GM10248 (cell line): ENCODE measurements at regions not wholly inside any gene's neighbourhood (a gene's known extent, or its start where the extent isn't known, plus 50 kb on each side); places are given as distances from the start of the nearest gene placed in this dataset.

Experiments used
- CTCF ChIA-PET: fragments of 300-600 bp; sonication (Branson Sonifier 250); formaldehyde crosslinking; extraction: SDS; loops from one replicate; lab custom pipeline; 2021; ENCODE audit warnings: antibody characterized with exemption; lab: Yijun Ruan, JAX
- POLR2A ChIA-PET: fragments of 350-650 bp; sonication (Branson Sonifier 250); formaldehyde crosslinking; extraction: SDS; loops from one replicate; lab custom pipeline; 2020; ENCODE audit warnings: antibody characterized with exemption; lab: Yijun Ruan, JAX
- DNase-seq: peaks from one replicate; pipeline ENCODE4 v3.0.0; 2012; ENCODE audit errors: extremely low spot score
- TF ChIP-seq, protein P1 (sequence below): IDR thresholded peaks from 2 replicates; pipeline ENCODE4 v1.5.1; 2012; ENCODE audit warnings: mild to moderate bottlenecking, low read depth; ENCODE audit errors: extremely low read depth, missing control alignments, control extremely low read depth

DNA sequence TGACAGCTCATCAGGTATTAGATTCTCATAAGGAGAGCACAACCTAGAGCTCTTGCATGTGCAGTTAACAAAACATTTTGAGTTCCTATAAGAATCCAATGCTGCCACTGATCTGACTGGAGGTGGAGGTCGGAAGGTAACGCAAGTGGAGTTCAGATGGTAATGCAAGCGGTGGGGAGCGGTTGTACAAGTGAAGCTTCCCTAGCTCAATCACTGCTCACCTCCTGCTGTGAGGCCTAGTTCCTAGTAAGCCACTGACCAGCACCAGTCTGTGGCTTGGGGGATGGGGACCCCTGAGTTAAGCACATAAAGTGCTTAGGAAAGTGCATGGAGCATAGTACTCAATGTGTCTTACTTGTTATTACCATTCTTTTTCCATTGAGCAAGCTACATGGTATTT lies 983.2 kb upstream of the IGFBP7 start:
- ChIA-PET POLR2A (no interaction called here), CTCF (interaction anchor here (1.3 kb wide), 1 partner anchor 73 kb away, joined by 3 read pairs; no protein-coding TSS in a partner anchor)
- TF ChIP-seq, protein P1, sequence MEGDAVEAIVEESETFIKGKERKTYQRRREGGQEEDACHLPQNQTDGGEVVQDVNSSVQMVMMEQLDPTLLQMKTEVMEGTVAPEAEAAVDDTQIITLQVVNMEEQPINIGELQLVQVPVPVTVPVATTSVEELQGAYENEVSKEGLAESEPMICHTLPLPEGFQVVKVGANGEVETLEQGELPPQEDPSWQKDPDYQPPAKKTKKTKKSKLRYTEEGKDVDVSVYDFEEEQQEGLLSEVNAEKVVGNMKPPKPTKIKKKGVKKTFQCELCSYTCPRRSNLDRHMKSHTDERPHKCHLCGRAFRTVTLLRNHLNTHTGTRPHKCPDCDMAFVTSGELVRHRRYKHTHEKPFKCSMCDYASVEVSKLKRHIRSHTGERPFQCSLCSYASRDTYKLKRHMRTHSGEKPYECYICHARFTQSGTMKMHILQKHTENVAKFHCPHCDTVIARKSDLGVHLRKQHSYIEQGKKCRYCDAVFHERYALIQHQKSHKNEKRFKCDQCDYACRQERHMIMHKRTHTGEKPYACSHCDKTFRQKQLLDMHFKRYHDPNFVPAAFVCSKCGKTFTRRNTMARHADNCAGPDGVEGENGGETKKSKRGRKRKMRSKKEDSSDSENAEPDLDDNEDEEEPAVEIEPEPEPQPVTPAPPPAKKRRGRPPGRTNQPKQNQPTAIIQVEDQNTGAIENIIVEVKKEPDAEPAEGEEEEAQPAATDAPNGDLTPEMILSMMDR, result no peak
- DNase-seq, result no peak

DNA sequence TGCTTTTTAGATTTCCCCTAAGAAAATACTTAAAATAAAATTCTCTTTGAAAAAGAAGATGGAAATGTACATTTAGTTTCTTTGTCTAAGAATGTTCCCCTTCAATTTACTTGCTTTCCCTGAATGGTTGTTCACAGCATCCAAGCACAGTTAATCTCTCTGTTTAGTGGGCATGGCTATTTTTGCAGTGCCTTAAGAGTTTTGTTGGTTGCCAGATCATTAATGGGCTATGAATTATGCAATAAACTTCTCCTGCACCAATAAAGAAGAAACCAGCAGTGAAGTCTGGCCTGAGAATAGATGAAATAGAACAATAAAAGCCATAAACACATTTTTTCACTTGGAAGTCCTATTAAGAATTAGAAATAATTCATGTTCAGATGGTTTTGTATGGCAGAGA lies 980.4 kb upstream of the IGFBP7 start:
- TF ChIP-seq, protein P1, result no peak
- no peak for DNase-seq
- ChIA-PET CTCF (interaction anchor here (1.8 kb wide), 1 partner anchor 15 kb away, joined by 4 read pairs; no protein-coding TSS in a partner anchor), POLR2A (no interaction called here)

DNA sequence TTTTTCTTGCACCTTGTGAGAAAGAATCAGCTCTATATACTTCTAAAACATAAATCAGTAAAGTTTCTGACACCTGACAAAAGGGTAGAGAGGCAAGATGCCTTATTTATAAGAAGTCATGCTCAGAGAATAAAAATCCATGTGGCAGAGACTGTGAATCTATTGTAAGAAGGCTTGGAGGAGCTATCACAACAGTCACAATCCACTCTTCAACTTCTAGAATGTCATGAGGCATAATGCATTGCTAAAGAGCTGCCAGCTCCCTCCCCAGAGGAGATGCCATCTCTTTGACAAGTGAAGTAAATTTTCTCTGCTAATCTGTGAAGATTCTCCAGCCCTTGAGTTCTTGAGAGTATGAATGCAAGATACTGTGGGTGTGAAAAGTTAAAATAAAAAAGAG lies 971.2 kb upstream of the IGFBP7 start:
- TF ChIP-seq, protein P1, result no peak
- ChIA-PET CTCF (interaction anchor here (2.0 kb wide), 1 partner anchor 20 kb away, joined by 4 read pairs; no protein-coding TSS in a partner anchor), POLR2A (no interaction called here)
- DNase-seq, result no peak

DNA sequence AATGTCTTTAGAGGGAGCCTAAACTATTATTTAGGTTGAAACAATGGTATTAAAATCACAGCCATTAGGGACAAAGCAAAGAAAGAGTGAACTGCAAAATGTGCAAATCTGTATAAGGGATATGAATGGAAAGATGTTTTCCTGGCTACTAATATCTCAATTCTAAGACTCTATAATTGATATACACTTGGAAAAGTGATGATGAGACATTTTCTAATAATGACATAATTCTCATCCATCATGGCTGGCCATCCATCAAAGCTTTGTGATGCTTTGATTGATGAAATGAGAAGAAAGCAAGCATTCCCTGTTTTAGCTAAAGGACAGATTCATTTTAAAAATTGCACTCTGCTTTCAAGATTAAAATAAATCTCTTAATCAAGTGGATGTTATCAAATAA lies 965.5 kb upstream of the IGFBP7 start:
- TF ChIP-seq, protein P1, result no peak
- DNase-seq, result no peak
- ChIA-PET POLR2A (no interaction called here), CTCF (no interaction called here)

DNA sequence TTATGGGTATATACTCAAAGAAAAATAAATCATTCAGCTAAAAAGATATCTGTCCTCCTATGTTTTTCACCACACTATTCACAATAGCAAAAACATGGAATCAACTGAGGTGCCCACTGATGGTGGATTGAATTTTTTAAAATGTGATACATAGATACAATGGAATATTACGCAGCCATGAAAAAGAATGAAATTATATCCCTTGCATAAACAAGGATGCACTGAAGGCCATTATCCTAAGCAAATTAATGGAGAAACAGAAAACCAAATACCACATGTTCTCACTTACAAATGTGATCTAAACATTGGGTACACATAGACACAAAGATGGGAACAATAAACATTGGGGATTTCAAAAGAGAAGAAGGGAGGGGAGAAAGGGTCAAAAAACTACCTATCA lies 964.2 kb upstream of the IGFBP7 start:
- TF ChIP-seq, protein P1, result no peak
- POLR2A ChIA-PET, result no interaction called here
- CTCF ChIA-PET, result no interaction called here
- DNase-seq, result no peak

DNA sequence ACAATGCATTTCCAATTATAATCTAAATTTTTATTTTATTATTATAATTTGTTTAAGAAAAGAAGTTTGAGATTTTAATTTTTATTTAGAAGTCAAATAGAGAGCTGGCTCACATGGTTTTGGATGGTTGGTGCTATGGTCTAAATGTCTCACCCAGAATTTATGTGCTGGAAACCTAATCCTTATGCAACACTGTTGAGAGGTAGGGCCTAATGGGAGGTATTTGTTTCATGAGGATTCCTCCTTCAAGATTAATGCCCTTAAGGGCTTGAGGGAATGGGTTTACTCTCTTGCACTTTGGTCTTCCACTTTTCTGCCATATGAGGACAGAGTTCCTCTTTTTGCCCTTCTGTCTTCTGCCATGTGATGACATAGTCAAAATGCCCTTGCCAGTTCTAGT lies 960.5 kb upstream of the IGFBP7 start:
- POLR2A ChIA-PET, result no interaction called here
- DNase-seq, result no peak
- CTCF ChIA-PET, result no interaction called here
- TF ChIP-seq, protein P1, result no peak

DNA sequence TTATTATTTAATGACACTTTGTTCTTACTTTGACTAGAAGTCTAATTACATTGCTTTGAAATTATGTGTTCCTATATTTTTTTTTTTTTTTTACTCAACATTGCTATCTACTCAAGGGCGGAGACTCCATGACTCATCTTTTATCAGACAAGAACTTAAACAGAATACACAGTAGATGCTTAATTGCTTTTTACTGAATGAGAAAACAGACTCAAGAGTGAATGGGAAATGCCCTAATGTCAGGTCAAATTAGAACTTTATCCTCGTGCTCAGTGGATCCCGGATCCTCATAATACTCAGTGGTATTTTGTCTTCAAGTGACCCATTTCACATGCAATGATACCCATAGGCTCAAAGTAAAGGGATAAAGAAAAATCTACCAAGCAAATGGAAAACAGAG lies 954.5 kb upstream of the IGFBP7 start:
- ChIA-PET CTCF (no interaction called here), POLR2A (no interaction called here)
- DNase-seq, result no peak
- TF ChIP-seq, protein P1, result no peak
